ENCODE measurements at regions not wholly inside any gene's neighbourhood (a gene's known extent, or its start where the extent isn't known, plus 50 kb on each side); places are given as distances from the start of the nearest gene placed in this dataset.

DNA sequence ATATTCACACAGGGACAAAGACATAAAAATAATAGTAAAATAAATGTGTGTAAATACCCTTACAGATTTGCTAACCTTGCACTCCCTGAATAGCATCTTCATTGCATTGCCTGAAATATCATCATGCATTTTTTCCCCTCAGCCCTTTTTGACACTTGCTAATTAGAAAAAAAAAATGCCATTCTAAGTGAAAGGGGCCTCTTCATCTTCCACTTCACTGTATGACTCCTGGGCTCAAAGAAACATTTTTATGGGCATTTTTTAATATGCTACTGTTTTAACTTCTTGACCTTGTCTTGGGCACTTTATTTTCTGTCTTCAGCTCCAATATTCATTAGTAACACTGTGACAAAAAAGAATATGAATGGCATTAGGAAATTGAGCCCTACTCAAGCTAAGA is 1424.4 kb downstream of the CDH8 start:
- TF ChIP-seq, protein P1, sequence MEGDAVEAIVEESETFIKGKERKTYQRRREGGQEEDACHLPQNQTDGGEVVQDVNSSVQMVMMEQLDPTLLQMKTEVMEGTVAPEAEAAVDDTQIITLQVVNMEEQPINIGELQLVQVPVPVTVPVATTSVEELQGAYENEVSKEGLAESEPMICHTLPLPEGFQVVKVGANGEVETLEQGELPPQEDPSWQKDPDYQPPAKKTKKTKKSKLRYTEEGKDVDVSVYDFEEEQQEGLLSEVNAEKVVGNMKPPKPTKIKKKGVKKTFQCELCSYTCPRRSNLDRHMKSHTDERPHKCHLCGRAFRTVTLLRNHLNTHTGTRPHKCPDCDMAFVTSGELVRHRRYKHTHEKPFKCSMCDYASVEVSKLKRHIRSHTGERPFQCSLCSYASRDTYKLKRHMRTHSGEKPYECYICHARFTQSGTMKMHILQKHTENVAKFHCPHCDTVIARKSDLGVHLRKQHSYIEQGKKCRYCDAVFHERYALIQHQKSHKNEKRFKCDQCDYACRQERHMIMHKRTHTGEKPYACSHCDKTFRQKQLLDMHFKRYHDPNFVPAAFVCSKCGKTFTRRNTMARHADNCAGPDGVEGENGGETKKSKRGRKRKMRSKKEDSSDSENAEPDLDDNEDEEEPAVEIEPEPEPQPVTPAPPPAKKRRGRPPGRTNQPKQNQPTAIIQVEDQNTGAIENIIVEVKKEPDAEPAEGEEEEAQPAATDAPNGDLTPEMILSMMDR (IDR thresholded peaks at IDR 0.05 in 8 of 11, conservative IDR thresholded peaks at IDR 0.05 in 3 of 11) = no peak
- TF ChIP-seq POLR2AphosphoS5 (IDR thresholded peaks at IDR 0.05) = no peak
- no peak for TF ChIP-seq POLR2A (IDR thresholded peaks at IDR 0.05)
